AML-193 (cell line): ENCODE measurements at regions not wholly inside any gene's neighbourhood (a gene's known extent, or its start where the extent isn't known, plus 50 kb on each side); places are given as distances from the start of the nearest gene placed in this dataset.
"Not testable (repeated sequence)": the region's sequence is repeated elsewhere in the genome, so short reads cannot be mapped to it uniquely, and the experiment has no call there.

Source experiments
- DNase-seq, 2 experiments: peaks; one replicate each; lab custom pipeline; 2025; lab: John Stamatoyannopoulos, UW

DNA sequence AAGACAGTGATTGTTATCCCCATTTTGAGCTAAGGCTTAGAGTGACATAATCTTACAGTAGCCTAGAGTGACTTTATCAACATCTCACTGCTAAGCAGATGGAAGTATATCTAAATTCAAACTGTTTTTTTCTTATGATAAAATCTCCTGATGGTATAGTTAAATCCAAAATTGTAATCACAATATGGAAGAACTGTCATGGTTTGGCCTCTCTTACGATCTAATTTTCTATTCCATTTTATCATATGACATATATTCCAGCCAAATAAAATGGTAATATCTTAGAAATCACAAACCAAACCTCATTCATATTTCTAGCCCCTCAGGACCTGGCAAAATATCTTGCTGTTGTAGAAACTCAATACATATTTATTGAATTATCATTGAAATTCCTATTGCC, 864.7 kb downstream of the SLC6A15 start:
- no peak for DNase-seq

DNA sequence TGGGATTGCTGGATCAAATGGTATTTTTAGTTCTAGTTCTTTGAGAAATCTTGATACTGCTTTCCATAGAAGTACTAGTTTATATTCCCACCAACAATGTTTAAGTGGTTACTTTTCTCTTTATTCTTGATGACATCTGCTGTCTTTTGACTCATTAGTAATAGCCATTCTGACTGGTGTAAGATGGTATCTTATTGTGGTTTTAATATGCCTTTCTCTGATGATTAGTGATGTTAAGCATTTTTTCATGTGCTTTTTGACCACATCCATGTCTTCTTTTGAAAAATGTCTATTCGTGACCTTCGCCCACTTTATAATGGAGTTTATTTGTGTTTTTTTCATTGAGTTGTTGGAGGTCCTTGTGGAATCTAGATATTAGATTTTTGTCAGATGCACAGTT, 865.7 kb downstream of the SLC6A15 start:
- DNase-seq: no peak

DNA sequence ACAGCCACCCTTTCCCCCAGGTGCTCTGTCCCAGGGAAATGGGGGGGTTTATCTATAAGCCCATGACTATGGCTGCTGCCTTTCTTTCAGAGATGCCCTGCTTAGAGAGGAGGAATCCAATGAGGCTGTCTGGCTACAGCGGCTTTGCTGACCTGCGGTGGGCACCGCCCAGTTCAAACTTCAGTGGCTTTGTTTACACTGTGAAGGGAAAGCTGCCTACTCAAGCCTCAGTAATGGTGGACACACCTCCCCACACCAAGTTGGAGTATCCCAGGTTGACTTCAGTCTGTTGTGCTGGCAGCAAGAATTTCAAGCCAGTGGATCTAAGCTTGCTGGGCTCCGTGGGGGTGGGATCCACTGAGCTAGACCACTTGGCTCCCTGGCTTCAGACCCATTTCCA, 869.2 kb downstream of the SLC6A15 start:
- no peak for DNase-seq

DNA sequence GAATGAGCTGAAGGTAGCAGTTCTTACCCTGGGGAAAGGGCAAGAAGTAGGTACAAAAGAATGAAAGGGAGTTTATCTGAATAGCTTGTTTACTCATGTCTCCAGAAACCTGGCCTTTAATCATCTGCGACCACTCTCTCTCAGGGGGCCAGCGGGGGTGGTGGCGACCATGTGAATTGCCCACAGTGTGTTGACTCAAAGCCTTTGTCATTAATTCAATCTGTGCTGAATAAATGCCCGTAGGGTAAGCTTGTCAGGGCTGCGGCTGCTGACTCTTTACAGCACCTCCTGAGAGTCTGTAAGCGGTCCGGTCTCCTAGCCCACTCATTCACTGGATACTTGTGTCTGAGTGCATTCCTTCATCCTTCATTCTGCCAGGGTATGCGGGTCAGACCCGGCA, 874.4 kb downstream of the SLC6A15 start:
- no peak for DNase-seq

DNA sequence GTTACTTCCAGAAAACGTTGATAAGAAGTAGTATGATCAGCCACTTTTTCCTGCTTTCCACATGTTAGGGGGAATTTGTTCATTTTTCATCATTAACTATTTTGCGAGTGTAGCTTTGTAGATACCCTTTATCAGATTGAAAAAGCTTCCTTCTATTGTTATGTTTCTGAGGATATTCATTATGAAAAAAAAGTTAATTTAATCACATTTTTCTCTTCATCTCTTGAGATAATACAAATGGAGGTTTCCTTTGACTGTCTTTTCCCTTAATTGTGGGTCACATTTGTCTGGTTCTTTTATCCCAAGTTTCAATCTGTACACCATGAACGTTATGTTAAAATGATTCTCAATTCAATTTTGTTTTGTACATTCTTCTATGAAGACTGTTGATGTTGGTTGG, 875.7 kb downstream of the SLC6A15 start:
- DNase-seq: no peak

DNA sequence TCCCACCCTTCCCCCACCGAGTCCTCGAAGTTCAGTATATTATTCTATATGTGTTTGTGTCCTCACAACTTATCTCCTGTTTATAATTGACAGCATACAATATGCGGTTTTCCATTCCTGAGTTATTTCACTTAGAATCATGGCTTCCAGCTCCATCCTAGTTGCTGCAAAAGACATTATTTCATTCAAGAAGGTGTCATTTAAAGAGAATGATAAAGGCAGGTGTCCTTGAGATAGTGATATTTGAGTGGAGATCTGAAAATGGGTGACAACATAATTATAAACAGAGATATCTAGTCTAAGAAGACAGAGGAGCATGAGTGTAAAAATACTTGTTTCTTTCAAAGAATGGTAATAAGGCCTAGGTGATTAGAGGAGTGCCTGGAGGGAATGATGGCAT, 876.8 kb downstream of the SLC6A15 start:
- no peak for DNase-seq

DNA sequence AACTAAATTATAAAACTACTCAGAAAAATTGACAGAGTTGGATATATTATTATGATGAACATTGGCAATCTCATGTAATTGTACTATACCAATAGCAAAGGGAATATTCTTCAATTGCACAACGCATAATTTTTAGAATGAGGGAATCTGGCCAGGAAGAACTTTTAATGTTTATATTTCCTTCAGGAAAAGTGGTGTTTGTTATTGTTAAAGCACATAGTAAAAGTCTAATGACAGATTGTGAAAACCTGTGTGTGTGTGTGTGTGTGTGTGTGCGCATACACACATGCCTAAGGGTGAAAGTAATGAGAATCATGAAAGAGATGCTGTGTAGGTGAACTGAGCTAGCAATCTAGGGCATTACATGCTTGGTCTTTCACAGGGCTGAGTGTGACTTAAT, 877.7 kb downstream of the SLC6A15 start:
- no peak for DNase-seq

DNA sequence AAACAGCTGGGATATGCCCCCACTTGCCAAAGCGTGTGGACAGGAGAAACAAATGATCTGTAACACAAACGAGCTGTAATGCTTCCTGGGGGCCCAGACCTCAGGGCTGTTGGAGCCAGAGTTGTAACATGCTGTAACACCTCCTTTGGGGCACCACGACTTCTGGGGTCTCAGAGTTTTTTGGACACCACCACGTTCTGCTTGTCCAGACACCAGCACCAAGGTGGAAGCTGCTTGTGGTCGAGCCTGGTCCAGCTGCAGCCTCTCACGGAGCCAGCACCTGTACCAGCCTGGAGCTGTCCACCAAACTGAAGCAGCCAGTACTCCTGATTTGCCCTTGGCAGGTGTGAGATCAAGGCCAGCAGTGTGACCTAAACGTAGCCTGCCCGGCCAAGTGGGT, 879.4 kb downstream of the SLC6A15 start:
- DNase-seq: no peak

DNA sequence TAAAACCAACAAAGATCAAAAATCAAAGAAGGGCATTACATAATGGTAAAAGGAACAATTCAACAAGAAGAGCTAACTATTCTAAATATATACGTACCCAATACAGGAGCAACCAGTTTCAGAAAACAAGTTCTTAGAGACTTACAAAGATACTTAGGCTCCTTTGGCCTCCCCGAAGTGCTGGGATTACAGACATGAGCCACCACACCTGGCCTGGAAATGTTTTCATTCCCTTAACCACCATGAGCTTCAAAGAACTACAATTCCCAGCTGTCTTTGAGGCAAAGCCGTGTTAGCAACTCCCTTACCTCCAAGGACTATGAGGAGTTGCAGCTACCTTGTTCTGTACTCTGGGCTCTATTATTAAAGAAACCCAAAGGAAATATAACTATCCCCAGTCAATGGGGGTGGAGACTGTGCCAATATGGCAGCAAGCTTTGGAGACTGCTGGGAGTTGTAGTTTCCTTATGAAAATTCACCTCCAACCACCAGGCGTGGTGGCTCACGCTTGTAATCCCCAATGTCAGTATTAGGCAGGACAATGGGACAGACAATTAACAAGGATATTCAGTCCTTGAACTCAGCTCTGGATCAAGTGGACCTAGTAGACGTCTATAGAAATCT, 893.9 kb downstream of the SLC6A15 start:
- DNase-seq: not testable (repeated sequence)

DNA sequence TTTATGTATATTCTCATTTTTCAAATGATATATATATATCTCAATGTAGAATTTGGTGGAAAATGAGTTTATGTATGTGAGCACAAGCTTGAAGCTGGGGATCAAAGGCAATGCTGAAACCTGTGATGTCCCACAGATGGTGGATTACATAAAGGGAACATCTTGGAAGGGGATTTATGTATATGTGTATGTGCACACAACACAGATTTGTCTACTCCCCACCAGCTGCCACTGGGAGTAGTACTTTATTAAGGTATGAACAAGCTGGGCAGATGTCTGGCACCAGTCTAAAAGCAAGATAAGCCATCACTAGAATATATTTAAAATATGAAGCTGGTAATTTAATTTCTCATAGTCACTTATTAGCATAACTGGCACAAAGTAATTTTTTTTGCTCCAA, 895.6 kb downstream of the SLC6A15 start:
- no peak for DNase-seq

DNA sequence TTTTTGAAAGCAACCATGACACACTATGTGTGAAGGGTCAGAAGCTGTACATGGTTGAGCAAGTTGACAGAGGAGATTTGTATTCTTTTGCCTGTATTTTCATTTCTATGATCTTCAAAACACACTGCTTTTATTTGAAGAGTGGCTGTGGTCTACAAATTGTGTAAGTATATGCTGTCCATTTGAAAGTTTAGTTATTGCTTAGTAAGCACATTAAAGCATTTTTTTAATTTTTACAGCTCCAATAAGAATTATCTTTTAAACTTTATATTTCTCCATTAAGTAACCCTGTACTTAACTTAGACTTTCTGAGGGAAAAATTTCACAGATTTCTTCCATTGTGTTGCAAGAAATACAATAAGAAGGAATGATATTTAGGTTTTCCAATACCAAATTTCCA, 915.2 kb downstream of the SLC6A15 start:
- DNase-seq: no peak

DNA sequence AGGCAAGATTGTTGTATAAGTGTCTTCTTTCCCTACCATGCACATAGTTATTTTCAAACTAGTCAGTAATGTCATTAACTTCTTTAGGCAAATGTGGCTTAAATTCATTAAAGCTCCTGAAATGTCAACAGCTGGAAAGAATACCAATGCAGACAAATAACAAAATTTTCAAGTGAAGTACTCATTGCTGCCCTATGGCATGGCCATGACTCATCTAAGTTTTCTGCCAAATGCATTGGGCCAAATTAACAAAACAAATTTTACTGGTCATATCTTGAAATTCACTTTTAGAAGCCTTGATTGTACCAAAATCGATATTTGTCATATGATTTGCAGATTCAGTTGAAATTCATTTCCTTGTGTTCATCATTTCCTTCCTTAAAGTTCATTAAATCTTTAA, 915.9 kb downstream of the SLC6A15 start:
- no peak for DNase-seq

DNA sequence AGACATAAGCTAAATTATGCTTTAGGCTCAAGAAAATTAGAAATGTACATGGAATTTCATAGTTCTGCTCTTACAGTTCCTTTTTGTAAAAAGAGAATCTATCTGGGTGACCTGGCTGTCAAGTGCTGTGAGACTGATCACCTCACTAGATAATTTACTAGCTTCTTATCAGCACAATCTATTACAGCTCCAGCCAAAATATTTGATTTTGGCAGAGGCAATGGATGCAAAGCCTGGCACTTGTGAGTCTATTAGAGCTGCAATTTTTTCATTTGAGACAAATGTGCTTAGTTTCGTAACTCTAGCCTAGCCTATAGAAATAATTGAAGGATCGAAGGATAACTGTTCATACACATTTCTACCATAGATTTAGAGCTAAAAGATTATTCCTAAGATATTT, 927.5 kb downstream of the SLC6A15 start:
- DNase-seq: no peak

DNA sequence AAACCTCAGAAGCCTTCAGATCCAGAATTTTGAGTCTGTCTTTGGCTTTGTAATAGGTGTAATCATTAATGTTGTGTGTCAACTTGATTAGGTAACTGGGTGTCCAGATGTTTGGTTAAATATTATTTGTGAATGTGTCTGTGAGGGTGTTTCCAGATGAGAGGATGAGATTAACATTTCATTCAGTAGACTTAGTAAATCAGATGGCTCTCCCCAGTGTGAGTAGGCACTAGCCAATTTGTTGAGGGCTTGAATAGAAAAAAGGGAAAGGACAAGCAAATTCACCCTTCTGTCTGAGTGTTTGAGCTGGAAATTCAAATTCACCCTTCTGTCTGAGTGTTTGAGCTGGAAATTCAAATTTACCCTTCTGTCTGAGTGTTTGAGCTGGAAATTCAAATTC, 932.2 kb downstream of the SLC6A15 start:
- DNase-seq: no peak

DNA sequence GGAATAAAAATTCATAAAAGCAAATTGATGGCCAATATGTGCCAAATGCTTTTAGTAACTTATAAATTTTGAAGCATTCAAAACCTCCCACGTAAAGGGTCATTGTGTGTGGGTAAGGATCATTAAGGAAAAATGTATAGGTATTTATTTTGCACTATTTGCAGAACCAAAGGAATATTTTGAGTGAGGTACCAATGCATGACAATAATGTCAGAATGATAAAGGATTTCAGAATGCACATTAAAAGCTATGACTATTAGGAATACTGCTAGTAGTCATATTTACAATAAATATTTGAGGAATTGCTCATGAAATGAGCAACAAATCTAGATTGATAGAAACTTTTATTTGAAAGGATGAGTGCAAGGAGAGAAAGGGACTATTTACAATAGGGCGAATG, 932.8 kb downstream of the SLC6A15 start:
- no peak for DNase-seq

DNA sequence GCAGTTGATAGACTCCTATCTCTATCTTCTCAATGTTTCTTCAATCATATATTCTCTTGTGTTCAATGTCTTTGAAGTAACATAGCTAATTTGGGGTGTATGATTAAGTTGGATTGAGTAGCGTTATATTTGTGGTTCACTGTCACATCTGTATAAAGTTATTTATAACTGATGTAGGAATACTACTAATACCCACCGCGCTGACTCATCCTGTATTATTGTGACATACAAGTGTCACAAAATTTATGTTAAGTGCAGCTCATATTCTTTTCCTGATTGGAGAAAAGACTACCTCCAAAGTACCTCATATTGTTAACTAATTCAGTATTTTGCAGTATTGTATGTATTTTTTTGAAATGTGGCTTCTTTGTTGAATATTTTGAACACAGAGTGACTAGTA, 940.8 kb downstream of the SLC6A15 start:
- no peak for DNase-seq

DNA sequence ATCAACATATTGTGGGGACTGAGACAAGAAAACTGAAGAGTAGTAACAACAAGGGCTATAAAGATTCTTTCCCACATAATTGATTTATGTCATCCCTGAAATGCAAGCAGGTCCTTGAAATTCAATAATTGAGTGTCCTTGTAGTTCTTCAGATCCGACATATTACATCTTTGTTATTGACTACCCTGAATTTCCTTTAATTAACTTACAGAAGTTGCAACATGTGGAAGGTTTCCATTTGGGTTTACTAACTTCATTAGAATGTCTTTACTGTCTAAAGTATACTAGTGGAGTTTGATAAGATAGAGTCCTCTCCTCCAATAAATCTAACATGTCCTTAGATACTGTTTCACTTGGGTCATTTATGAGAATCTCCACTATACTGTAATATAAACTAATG, 951.8 kb downstream of the SLC6A15 start:
- no peak for DNase-seq

DNA sequence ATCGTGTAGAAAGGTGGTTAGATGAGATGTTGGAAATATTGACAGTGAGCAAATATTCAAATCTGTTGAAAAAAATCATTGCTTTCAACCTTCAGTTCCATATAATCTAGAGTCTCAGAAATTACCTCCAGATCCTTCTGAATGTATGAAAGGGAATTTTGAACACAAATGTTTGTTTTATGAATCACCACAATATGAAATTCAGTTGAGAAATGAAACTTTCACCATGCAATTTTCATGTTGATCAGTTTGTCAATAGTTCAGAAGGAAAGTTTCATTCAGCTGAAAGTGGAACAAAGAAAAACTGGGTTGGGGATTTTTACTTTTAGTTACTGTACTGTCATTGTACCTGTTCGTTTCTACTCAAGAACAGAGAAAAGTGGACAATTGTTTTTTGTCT, 953.6 kb downstream of the SLC6A15 start:
- no peak for DNase-seq

DNA sequence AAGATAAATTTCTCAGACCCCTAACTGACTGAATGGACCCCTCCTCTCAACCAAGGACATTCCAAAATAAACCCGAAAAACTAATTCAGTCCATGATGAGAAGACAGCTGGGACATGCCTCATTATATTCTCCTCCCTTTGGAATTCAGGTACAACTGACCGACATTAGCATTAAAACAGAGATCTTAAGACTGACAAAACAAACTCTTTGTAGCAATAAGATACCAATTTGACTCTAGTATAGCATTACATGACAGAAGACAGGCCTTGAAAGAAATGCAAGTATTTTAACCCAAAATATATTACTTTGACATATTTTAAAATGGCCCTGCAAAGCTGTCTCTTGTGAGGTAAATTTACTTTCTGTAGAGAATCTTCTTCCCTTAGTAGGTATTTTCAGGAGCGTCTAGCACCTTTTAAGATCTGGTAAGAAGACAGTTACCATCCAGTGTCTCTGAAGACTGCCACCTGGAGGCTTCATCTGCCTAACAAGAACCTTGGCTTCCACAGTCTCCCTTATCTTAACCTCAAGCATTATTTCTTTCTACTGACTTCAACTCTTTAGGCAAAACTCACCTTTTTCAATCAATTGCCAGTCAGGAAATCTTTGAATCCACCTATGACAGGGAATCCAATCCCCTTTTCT, 957.5 kb downstream of the SLC6A15 start:
- DNase-seq: no peak

DNA sequence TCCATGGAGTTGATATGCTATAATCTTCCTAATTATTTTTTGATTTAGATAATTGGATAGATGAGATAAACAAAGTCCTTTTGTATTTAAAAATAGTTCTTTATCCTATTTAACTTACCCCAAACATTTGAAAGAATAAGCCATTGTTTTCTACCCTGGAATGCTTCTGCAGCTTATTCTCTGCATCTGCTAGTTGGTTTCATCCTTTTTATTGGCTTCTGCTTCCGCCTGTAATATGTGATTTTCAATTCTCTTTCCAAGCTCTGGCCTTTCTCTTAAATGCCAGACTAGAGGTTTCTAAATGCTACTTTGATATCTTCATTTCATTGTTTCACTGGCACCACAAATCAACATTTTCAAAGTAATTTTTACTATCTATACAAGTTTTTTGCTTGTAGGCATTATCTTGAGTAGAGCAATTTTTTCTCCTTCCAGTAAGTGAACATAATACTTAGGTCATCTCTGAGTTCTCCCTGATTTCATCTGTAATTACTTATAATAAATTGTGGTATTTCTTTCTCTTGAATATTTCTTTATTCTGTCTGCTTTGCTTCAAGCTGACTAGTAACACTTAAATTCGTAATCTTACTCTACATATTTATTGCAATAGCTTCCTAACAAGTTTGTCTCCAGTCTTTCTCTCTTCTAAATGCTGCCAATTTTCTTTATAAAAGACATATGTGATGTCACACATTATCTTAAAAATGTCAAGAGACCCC, 958.4 kb downstream of the SLC6A15 start:
- DNase-seq: no peak

DNA sequence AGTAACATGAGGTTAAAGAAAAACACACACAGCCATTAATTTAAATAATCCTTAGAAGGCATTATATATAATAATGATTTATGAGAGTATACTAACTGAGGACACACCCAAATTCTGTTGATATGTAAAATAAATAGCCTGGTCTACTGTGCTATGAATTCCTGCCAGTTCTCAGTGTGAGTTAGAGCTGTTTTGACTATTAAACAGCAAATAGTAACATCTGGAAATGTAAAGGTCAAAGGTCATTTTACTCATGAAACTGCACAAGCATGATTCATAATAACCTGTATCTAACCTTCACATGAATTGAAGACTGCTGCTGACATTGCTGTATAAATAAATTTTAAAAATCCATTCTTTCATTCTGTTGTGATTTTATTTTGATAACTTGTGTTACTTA, 966.7 kb downstream of the SLC6A15 start:
- no peak for DNase-seq

DNA sequence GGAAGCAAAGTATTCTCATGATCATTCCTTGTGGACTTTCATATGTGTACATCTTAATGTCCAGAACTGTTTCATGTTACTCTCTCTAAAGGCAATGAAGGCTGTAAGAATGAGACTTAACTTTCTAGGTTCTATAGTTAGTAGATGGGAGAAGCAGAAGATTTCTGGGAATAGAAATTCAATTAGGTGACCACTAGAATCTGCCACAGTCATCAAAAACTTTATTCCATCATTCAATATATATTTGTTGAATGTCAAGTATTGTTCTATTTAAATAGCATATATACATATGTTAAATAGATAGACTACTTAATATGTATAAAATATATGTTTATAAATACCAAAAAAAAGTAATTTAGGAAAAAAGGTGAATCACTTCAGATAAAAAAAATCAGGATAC, 972.9 kb downstream of the SLC6A15 start:
- no peak for DNase-seq

DNA sequence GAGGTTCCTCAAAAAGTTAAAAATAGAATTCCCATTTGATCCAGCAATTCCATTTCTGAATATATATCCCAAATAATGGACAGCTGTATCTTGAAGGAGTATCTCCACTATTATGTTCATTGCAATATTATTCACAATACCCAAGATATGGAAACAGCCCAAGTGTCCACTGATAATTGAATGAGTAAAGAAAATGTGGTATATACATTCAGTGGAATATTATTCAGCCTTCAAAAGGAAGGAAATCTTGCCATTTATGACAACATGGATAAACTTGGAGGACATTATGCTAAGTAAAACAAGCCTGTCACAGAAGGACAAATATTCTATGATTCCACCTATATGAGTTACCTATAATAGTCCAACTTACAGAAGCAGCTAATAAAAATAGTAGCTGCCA, 979.0 kb downstream of the SLC6A15 start:
- DNase-seq: no peak

DNA sequence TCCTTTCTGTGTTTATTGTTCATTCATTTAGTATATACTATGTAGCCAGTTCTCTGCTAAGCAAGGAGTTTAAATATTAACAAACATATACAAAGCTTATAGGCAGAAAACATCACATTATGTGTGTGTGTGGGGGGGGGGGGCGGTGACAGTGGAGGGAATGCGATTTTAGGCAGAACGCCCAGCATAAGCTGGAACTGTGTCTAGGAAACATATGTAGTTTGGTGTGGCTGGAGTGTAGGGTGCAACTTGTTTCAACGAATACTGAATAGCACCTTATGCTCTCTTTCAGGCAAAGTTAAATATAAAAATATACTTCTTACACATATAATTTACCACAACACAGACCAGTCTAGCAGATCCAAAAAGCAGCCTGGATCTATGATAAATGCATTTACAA, 980.6 kb downstream of the SLC6A15 start:
- no peak for DNase-seq
